ENCODE measurements at regions not wholly inside any gene's neighbourhood (a gene's known extent, or its start where the extent isn't known, plus 50 kb on each side); places are given as distances from the start of the nearest gene placed in this dataset.

DNA sequence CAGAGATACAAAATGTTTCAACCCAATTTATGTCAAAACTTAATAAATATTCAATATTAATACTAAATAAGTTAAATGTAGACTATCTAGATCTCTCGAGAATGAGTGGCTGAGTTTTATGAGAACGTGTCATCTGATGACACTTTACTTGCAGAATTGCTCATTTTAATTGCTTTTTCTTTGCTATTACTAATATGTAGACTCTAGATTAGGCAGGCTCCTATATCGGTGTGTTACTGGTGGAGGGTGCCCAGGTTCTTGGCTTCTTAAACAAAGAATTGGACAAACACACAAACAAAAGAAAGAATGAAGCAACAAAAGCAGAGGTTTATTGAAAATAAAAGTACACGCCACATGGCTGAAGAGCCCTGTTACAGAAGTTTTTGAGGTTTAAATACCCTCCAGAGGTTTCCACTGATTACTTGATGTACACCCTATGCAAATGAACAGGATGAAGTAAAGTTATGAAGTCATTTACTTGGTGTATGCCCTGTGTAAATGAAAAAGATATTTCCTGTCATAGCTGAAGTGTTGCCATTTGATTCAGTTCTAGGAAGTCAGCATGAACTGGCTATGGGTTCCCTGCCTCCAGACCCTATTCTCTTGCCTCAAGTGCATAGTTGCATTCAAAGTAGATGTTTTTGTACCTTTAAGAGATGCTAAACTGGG lies 122.9 kb upstream of the ITGA4 start:
- H3K9me3 Mint-ChIP-seq = peaks cover 3% of the 10 kb centered on the region
- H3K9me3 ChIP-seq (ENCODE audit: low read depth) = peaks cover 7% of the 10 kb centered on the region
- no peaks in the 10 kb centered on the region for H3K79me2 ChIP-seq (ENCODE audit: low read depth)
- no peak overlapping the region for H3K27ac ChIP-seq
- H3K4me1 Mint-ChIP-seq = peaks cover 2% of the 10 kb centered on the region
- H3K36me3 Mint-ChIP-seq = no peaks in the 10 kb centered on the region
- H3K4me3 Mint-ChIP-seq = no peak overlapping the region
- no peak for DNase-seq (ENCODE audit: low spot score)
- TF ChIP-seq, protein P1, sequence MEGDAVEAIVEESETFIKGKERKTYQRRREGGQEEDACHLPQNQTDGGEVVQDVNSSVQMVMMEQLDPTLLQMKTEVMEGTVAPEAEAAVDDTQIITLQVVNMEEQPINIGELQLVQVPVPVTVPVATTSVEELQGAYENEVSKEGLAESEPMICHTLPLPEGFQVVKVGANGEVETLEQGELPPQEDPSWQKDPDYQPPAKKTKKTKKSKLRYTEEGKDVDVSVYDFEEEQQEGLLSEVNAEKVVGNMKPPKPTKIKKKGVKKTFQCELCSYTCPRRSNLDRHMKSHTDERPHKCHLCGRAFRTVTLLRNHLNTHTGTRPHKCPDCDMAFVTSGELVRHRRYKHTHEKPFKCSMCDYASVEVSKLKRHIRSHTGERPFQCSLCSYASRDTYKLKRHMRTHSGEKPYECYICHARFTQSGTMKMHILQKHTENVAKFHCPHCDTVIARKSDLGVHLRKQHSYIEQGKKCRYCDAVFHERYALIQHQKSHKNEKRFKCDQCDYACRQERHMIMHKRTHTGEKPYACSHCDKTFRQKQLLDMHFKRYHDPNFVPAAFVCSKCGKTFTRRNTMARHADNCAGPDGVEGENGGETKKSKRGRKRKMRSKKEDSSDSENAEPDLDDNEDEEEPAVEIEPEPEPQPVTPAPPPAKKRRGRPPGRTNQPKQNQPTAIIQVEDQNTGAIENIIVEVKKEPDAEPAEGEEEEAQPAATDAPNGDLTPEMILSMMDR (IDR thresholded peaks at IDR 0.05) = no peak
- TF ChIP-seq EZH2 (IDR thresholded peaks at IDR 0.05) = no peak
- no peak for TF ChIP-seq EZH2phosphoT487 (IDR thresholded peaks at IDR 0.05)
- no peak overlapping the region for H3K4me3 ChIP-seq
- peaks cover 4% of the 10 kb centered on the region for H3K4me1 ChIP-seq
- H3K27me3 Mint-ChIP-seq (ENCODE audit: insufficient read depth, low read depth) = no peaks in the 10 kb centered on the region
- H4K20me1 ChIP-seq (ENCODE audit: low read depth) = no peaks in the 10 kb centered on the region
- no peak overlapping the region for H3K4me2 ChIP-seq
- H3K27me3 ChIP-seq = no peaks in the 10 kb centered on the region
- no peak overlapping the region for H2AFZ ChIP-seq (replicated peaks)
- H3F3A ChIP-seq (ENCODE audit: low read depth) = no peaks in the 10 kb centered on the region
- no peaks in the 10 kb centered on the region for H3K36me3 ChIP-seq
- H3K9ac ChIP-seq = no peak overlapping the region
- H3K27ac Mint-ChIP-seq = no peak overlapping the region

DNA sequence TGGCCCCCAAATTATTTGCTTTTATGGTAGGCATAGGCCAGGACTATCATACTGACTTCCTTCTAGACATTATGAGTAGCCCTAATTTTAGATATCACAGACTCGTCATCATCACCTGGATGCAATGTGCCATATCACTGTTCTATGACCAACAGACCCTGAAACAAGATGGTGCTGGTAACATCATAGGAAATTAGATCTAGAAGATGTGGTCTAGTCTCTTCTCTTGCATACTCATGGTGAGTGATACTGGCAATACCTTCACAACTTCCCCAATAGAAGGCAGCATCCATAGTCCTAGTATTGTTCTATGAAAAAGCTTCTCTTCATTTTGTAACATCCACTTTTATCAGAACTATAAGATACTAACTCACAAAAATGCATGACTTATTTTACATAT lies 116.3 kb upstream of the ITGA4 start:
- no peak for DNase-seq (ENCODE audit: low spot score)
- Histone ChIP-seq H2AFZ (replicated peaks) (no peak overlapping the region), H3K27me3 (no peaks in the 10 kb centered on the region), H3K79me2 (ENCODE audit: low read depth) (no peaks in the 10 kb centered on the region), H3F3A (ENCODE audit: low read depth) (no peaks in the 10 kb centered on the region), H3K4me2 (no peak overlapping the region), H4K20me1 (ENCODE audit: low read depth) (no peaks in the 10 kb centered on the region), H3K4me3 (no peak overlapping the region), H3K36me3 (no peaks in the 10 kb centered on the region), H3K9me3 (ENCODE audit: low read depth) (no peaks in the 10 kb centered on the region), H3K4me1 (no peaks in the 10 kb centered on the region), H3K27ac (no peak overlapping the region), H3K9ac (no peak overlapping the region)
- TF ChIP-seq, protein P1 (IDR thresholded peaks at IDR 0.05) = no peak
- TF ChIP-seq EZH2phosphoT487 (IDR thresholded peaks at IDR 0.05) (no peak), EZH2 (IDR thresholded peaks at IDR 0.05) (no peak)
- Mint-ChIP-seq H3K9me3 (no peaks in the 10 kb centered on the region), H3K27me3 (ENCODE audit: insufficient read depth, low read depth) (no peaks in the 10 kb centered on the region), H3K27ac (no peak overlapping the region), H3K4me1 (no peaks in the 10 kb centered on the region), H3K4me3 (no peak overlapping the region), H3K36me3 (no peaks in the 10 kb centered on the region)

DNA sequence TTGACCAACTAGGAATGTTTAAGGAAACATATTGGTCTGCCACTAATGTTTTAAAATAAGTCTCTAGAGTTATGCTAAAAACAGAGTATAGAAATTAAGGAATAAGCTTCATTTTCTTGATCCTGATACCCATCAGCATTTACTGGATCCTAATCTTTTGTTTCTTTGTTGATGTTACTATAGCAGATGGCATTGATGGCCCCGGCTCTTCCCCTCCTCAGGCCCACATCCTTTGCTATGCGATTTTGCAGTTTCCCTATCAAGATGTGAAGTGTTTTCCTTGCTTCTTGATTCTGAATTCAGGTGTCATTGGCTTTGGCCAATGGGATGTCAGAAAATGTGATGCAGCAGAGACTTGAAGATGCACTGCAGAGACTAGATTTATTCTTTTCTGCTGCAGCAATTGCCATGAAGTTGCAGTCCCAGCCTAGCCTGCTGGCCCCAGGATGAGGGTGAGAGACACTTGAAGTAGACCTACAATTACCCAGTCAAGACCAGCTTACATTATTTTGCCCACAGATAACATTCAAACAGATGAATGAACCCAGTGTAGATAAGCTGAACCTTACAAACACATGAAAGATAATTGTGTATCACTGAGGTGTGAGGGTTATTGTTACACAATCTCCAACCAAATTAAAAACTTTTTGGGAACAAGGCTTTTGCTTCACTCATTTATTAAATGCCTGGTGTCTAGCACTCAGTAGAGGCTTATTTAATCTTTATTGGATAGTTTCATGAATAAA lies 115.2 kb upstream of the ITGA4 start:
- no peaks in the 10 kb centered on the region for H3K27me3 ChIP-seq
- no peak overlapping the region for H2AFZ ChIP-seq (replicated peaks)
- H3K27ac Mint-ChIP-seq = no peak overlapping the region
- H3F3A ChIP-seq (ENCODE audit: low read depth) = no peaks in the 10 kb centered on the region
- no peaks in the 10 kb centered on the region for H3K4me1 ChIP-seq
- H3K9me3 Mint-ChIP-seq = no peaks in the 10 kb centered on the region
- H3K27ac ChIP-seq = no peak overlapping the region
- H3K27me3 Mint-ChIP-seq (ENCODE audit: insufficient read depth, low read depth) = no peaks in the 10 kb centered on the region
- H3K9ac ChIP-seq = no peak overlapping the region
- no peaks in the 10 kb centered on the region for H3K4me1 Mint-ChIP-seq
- TF ChIP-seq, protein P1 (IDR thresholded peaks at IDR 0.05) = no peak
- TF ChIP-seq EZH2 (IDR thresholded peaks at IDR 0.05) = no peak
- TF ChIP-seq EZH2phosphoT487 (IDR thresholded peaks at IDR 0.05) = no peak
- no peak overlapping the region for H3K4me2 ChIP-seq
- no peaks in the 10 kb centered on the region for H4K20me1 ChIP-seq (ENCODE audit: low read depth)
- no peak overlapping the region for H3K4me3 Mint-ChIP-seq
- H3K9me3 ChIP-seq (ENCODE audit: low read depth) = no peaks in the 10 kb centered on the region
- H3K36me3 ChIP-seq = no peaks in the 10 kb centered on the region
- H3K36me3 Mint-ChIP-seq = no peaks in the 10 kb centered on the region
- DNase-seq (ENCODE audit: low spot score) = no peak
- H3K4me3 ChIP-seq = no peak overlapping the region
- no peaks in the 10 kb centered on the region for H3K79me2 ChIP-seq (ENCODE audit: low read depth)

Data from neural progenitor cell (in vitro differentiated cells).